A172 (cell line): ENCODE measurements at regions not wholly inside any gene's neighbourhood (a gene's known extent, or its start where the extent isn't known, plus 50 kb on each side); places are given as distances from the start of the nearest gene placed in this dataset.

ENCODE experiments used
- DNase-seq: peaks from one replicate; pipeline ENCODE4 v3.0.0-alpha.2; 2015; ENCODE audit warnings: low spot score

GRCh38 chr9:7871977-7872730 is 72.6 kb upstream of the DMAC1 start:
- DNase-seq, result no peak

GRCh38 chr9:7869340-7869739 is 69.8 kb upstream of the DMAC1 start:
- no peak for DNase-seq

GRCh38 chr9:7862170-7862569 is 62.6 kb upstream of the DMAC1 start:
- DNase-seq, result no peak

GRCh38 chr9:7861086-7861485 is 61.5 kb upstream of the DMAC1 start:
- no peak for DNase-seq

GRCh38 chr9:7860335-7860709 is 60.7 kb upstream of the DMAC1 start:
- DNase-seq, result no peak

GRCh38 chr9:7859701-7860334 is 60.2 kb upstream of the DMAC1 start:
- no peak for DNase-seq

- no peak for DNase-seq
These were observed 58.6 kb upstream of the DMAC1 start for GRCh38 chr9:7858166-7858565.

- no peak for DNase-seq
These were observed 55.2 kb upstream of the DMAC1 start for GRCh38 chr9:7854763-7855162.
